ENCODE measurements at regions not wholly inside any gene's neighbourhood (a gene's known extent, or its start where the extent isn't known, plus 50 kb on each side); places are given as distances from the start of the nearest gene placed in this dataset.

DNA sequence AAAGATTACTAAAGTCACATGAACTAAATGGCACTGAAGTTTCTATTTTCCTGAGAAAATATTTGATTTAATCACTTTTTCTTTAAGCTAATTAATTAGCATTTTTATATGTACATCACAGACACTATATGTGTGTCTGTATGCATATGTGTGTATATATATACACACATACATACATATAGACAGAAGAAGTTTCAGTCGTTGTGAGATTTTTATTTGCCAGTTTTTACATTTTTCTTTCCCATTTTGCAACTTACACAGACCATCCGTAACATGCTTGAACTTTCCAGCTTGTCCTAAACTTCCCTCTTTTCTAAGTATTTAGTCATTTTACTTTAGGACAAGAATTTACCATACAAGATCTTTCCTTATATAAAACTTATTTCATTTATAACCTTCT is 299.1 kb downstream of the IPO8 start:
- TF ChIP-seq POLR2A (IDR thresholded peaks at IDR 0.05) (no peak), POLR2AphosphoS5 (IDR thresholded peaks at IDR 0.05) (no peak), EP300 (IDR thresholded peaks at IDR 0.05) (no peak)
- TF ChIP-seq, protein P1, sequence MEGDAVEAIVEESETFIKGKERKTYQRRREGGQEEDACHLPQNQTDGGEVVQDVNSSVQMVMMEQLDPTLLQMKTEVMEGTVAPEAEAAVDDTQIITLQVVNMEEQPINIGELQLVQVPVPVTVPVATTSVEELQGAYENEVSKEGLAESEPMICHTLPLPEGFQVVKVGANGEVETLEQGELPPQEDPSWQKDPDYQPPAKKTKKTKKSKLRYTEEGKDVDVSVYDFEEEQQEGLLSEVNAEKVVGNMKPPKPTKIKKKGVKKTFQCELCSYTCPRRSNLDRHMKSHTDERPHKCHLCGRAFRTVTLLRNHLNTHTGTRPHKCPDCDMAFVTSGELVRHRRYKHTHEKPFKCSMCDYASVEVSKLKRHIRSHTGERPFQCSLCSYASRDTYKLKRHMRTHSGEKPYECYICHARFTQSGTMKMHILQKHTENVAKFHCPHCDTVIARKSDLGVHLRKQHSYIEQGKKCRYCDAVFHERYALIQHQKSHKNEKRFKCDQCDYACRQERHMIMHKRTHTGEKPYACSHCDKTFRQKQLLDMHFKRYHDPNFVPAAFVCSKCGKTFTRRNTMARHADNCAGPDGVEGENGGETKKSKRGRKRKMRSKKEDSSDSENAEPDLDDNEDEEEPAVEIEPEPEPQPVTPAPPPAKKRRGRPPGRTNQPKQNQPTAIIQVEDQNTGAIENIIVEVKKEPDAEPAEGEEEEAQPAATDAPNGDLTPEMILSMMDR (IDR thresholded peaks at IDR 0.05): no peak

Measured in sigmoid colon (tissue), 4 donors.